ENCODE measurements at regions not wholly inside any gene's neighbourhood (a gene's known extent, or its start where the extent isn't known, plus 50 kb on each side); places are given as distances from the start of the nearest gene placed in this dataset.

- no peaks in the 10 kb centered on the region for H3K27me3 Mint-ChIP-seq (ENCODE audit: unreplicated experiment)
- H3K9me3 Mint-ChIP-seq (ENCODE audit: unreplicated experiment): no peaks in the 10 kb centered on the region
- no peak overlapping the region for H3K27ac Mint-ChIP-seq (ENCODE audit: unreplicated experiment)
- H3K36me3 Mint-ChIP-seq (ENCODE audit: low read depth, unreplicated experiment): no peaks in the 10 kb centered on the region
- TF ChIP-seq, protein P1, sequence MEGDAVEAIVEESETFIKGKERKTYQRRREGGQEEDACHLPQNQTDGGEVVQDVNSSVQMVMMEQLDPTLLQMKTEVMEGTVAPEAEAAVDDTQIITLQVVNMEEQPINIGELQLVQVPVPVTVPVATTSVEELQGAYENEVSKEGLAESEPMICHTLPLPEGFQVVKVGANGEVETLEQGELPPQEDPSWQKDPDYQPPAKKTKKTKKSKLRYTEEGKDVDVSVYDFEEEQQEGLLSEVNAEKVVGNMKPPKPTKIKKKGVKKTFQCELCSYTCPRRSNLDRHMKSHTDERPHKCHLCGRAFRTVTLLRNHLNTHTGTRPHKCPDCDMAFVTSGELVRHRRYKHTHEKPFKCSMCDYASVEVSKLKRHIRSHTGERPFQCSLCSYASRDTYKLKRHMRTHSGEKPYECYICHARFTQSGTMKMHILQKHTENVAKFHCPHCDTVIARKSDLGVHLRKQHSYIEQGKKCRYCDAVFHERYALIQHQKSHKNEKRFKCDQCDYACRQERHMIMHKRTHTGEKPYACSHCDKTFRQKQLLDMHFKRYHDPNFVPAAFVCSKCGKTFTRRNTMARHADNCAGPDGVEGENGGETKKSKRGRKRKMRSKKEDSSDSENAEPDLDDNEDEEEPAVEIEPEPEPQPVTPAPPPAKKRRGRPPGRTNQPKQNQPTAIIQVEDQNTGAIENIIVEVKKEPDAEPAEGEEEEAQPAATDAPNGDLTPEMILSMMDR (IDR thresholded peaks at IDR 0.05; ENCODE audit: unreplicated experiment): no peak
- no peak overlapping the region for H3K4me3 Mint-ChIP-seq (ENCODE audit: unreplicated experiment)
- no peak for DNase-seq (ENCODE audit: low spot score)
- H3K4me1 Mint-ChIP-seq (ENCODE audit: unreplicated experiment): peaks cover 18% of the 10 kb centered on the region
Measured at GRCh38 chr11:128291835-128292234, 295.5 kb downstream of the ETS1 start.

DNA sequence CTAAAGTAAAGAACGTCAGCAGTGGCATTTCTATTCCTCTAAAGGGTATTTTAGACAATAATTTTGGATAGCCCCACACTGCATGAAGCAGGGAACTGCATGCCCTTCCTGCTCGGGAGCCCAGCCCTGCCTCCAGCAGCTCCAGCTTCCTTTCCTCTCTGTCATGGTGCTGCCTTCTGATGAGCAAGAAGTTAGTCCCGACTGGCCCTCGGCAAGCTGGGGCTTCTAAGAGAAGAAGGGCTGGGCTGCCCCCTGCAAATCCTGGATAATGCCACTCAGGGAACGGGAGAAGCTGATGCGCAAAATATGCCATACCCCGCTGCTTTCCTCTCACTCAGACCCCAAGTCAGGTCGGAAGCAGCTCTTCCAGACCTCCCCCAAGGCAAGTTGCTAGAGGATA is 296.4 kb downstream of the ETS1 start:
- TF ChIP-seq, protein P1 (IDR thresholded peaks at IDR 0.05; ENCODE audit: unreplicated experiment): no peak
- Mint-ChIP-seq H3K27ac (ENCODE audit: unreplicated experiment) (no peak overlapping the region), H3K27me3 (ENCODE audit: unreplicated experiment) (no peaks in the 10 kb centered on the region), H3K9me3 (ENCODE audit: unreplicated experiment) (no peaks in the 10 kb centered on the region), H3K36me3 (ENCODE audit: low read depth, unreplicated experiment) (no peaks in the 10 kb centered on the region), H3K4me3 (ENCODE audit: unreplicated experiment) (no peak overlapping the region), H3K4me1 (ENCODE audit: unreplicated experiment) (peaks cover 18% of the 10 kb centered on the region)
- peak; percentile 12 for DNase-seq (ENCODE audit: low spot score)

DNA sequence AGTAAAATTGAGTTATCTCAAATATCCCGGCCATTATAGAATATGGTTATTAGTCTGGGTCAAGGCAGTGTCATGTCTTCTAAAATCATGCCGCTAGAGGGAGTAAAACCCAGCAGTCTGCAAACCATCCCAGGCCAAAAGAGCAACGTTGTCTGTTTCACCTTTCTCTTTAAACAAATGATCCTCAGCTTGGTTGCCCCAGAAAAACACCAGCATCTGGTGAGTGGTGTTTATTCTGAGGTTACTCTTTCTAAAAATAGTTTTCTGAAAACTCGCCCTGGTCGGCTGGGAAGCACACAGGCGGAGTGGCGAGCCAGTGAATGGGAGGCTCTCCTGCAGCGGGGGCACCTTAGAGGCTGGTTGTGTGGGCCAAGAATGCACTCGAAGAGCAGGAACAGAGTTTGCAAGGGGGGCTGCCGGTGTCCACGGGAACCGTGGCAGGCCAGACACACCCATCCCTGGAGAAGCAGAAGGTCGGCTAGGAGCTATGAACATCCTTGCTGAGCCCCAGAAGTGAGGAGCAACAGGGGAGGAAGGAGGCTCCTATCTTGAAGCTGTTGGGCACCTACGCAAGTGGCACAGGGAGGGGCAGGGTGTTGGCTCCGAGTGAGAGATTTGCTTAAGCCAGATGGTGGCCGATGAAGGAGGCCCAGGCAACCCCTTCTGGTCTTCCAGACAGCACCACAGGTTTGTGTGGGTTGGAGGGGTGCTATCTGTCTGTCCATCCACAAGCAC is 297.1 kb downstream of the ETS1 start:
- H3K27ac Mint-ChIP-seq (ENCODE audit: unreplicated experiment): no peak overlapping the region
- no peaks in the 10 kb centered on the region for H3K36me3 Mint-ChIP-seq (ENCODE audit: low read depth, unreplicated experiment)
- peak; percentile 57 for DNase-seq (ENCODE audit: low spot score)
- no peaks in the 10 kb centered on the region for H3K27me3 Mint-ChIP-seq (ENCODE audit: unreplicated experiment)
- peaks cover 18% of the 10 kb centered on the region for H3K4me1 Mint-ChIP-seq (ENCODE audit: unreplicated experiment)
- H3K9me3 Mint-ChIP-seq (ENCODE audit: unreplicated experiment): no peaks in the 10 kb centered on the region
- H3K4me3 Mint-ChIP-seq (ENCODE audit: unreplicated experiment): no peak overlapping the region
- TF ChIP-seq, protein P1 (IDR thresholded peaks at IDR 0.05; ENCODE audit: unreplicated experiment): peak; percentile 88

GRCh38 chr11:128289048-128289447 is 298.3 kb downstream of the ETS1 start:
- Mint-ChIP-seq H3K4me1 (ENCODE audit: unreplicated experiment) (peaks cover 18% of the 10 kb centered on the region), H3K4me3 (ENCODE audit: unreplicated experiment) (no peak overlapping the region), H3K27me3 (ENCODE audit: unreplicated experiment) (no peaks in the 10 kb centered on the region), H3K9me3 (ENCODE audit: unreplicated experiment) (no peaks in the 10 kb centered on the region), H3K36me3 (ENCODE audit: low read depth, unreplicated experiment) (no peaks in the 10 kb centered on the region), H3K27ac (ENCODE audit: unreplicated experiment) (no peak overlapping the region)
- TF ChIP-seq, protein P1 (IDR thresholded peaks at IDR 0.05; ENCODE audit: unreplicated experiment): no peak
- DNase-seq (ENCODE audit: low spot score): no peak

DNA sequence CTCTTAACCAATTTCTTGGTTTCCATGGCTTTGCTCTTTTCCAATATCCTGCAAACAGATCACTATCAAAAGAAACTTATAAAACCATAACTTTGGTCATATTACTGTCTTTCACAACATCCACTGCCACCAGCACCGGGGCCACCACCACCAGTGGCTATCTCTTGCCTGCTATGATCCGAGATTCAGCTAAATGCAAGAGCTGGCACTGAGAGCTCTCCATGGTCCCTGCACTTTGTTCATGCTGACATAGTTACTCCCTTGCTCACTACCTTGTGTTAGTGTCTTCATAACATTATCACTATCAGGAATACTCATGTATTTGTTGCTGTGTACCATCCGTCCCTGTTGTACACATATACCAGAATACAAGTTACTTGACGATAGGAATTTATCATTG is 299.0 kb downstream of the ETS1 start:
- no peaks in the 10 kb centered on the region for H3K27me3 Mint-ChIP-seq (ENCODE audit: unreplicated experiment)
- H3K27ac Mint-ChIP-seq (ENCODE audit: unreplicated experiment): no peak overlapping the region
- no peak for DNase-seq (ENCODE audit: low spot score)
- H3K9me3 Mint-ChIP-seq (ENCODE audit: unreplicated experiment): no peaks in the 10 kb centered on the region
- no peaks in the 10 kb centered on the region for H3K36me3 Mint-ChIP-seq (ENCODE audit: low read depth, unreplicated experiment)
- TF ChIP-seq, protein P1 (IDR thresholded peaks at IDR 0.05; ENCODE audit: unreplicated experiment): no peak
- H3K4me1 Mint-ChIP-seq (ENCODE audit: unreplicated experiment): peaks cover 18% of the 10 kb centered on the region
- H3K4me3 Mint-ChIP-seq (ENCODE audit: unreplicated experiment): no peak overlapping the region
